HG03039 (cell line): ENCODE measurements at regions not wholly inside any gene's neighbourhood (a gene's known extent, or its start where the extent isn't known, plus 50 kb on each side); places are given as distances from the start of the nearest gene placed in this dataset.

Source experiments
- ATAC-seq: cut with Tn5 transposase; IDR thresholded peaks from one replicate; pipeline ENCODE4 v1.9.1; 2021; ENCODE audit warnings: mild to moderate bottlenecking, moderate library complexity; ENCODE audit not compliant: unreplicated experiment

DNA sequence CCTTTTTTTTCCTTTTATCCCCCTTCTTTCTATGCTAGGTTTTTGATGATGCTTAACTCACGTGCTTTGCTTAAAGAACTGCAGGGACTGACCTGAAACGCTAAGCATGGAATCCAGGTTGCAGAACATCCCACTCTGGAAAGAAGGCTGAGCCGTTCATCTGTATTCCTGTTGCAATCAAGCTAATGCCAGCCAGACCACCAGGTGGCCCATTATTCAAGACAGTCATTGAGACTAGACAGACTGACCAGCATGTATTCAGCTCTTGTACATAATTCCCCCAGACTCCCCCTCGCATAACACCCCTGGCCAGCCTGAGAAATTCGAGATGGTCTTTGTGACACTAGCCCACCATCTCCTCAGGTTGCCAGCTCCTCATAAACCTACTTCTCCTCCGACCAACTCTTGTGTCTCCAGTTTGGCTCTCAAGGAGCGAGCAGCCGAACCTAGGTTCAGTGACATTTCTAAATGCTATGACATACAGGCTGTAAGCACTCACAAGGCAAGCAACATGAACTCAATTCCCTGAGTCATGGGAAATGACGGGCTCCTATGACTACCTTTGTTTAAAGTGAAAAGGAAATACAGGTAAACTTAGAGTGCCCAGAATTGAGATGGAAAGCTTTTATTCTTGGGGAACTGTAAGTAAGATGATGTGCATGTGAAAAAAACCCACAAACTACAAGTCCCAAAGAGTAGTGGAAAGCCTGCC lies 309.3 kb upstream of the CDYL start:
- ATAC-seq = no peak

DNA sequence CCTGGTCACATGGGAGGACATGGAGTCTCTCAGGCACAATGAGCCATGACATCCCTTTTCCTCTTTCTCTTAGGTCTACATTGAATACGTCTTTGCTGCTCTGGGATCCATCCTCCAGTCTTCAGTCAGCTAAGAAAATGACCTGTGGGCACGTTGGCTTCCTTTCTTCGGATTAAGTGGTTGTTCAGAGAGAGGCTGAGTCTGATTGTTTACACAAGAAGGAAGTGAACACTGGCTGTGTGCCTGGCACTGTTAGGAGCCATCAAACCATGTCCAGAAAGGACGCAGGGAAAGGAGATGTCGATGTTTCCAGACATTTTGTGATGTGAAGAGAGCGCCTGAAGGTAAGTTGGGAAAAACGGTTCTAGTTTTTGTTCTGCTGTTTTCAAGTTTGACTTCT lies 309.9 kb upstream of the CDYL start:
- no peak for ATAC-seq

DNA sequence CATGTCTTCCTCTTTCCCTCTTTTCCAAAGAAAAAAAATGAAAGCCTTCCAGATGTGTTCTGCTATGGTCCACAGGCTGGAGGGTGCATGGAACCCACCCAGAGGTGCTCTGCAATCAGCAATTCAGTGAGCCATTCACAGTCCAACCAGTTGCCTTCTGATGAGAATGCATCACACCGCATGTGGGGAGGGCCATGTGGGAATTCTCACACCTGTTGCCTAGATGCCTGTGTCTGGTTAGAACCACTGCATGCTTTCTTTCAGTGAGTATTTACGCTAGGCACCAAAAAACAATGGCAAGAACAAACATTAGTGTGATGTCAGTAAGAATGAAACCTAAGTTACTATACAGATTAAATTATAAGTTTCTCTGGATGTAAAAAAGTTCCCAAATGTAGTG lies 311.6 kb upstream of the CDYL start:
- ATAC-seq = no peak

DNA sequence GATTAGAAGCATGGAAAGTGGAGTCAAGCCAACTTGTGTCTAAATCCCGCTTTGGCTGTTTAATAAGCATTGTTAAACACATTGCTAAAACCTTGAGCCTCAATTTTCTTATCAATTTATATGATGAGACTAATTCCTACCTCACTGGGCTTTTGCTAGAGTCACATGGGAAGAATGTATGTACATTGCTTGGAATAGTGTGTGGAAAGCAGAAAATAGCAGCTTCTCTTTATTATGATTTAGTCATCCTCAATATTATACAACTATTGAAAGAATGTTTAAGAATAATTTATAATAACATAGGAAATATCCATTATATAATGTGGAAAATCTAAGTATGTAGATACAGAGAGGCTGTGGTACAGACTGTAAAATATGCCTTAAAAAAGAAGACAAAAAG lies 313.0 kb upstream of the CDYL start:
- ATAC-seq = no peak

DNA sequence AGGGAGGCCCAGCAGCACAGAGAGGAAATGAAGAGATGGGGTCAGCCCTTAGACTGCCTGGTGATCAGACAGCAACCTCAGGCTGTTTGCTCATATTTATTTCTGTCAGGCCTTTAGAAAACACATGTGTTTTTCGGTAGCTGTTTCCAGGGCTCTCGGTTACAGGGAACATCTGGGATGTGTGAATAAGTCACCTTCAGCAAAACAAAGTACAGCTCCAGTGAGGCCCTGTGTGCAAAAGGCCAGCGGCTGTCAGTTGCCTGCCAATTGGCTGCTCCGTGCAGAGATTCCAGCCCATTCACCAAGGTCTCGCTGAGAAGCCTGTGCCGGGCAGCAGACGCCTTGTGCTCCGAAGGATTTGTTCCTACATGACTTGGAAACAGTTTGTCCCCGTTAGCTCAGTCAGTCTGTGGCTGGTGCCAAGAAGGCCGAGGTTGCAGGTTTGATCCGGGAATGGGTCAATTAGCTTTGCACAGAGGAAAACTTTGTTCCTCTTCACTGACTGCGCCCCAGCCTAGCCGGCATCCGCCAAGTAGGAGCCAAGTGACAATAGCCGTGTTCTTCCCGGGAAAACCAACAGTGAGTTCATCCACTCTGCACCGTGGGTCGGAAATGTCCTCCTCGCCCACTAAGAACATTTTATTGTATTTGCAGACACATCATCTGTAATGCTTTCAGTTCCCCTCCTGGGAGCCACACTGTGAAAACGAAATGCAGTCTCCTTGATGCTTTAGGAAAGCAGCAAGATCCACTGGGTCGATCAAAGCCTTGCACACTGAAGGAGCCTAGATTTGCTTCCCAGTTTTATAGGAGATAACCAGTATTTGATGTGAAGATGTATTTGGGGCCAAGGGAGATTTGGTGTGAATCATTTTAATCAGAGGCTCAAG lies 315.4 kb upstream of the CDYL start:
- no peak for ATAC-seq

DNA sequence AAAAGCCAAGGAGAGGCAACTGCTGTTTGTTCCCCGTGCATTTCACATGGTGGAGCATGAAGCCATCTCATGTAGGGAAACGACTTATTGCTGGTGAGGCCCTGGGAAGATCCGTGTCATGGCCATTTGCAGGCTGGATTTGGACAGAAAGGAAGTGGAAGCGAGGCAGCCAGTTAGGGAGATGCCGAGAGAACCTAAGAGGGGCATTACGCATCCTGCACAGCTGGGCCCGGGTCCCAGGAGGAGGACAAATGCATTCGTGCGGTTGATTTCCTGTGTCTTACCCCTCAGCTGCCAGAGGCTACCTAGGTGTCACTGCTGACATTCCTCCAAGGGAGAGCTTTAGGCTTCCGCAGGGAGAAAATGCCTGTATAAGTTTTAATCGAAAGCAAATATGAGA lies 316.2 kb upstream of the CDYL start:
- ATAC-seq = no peak

DNA sequence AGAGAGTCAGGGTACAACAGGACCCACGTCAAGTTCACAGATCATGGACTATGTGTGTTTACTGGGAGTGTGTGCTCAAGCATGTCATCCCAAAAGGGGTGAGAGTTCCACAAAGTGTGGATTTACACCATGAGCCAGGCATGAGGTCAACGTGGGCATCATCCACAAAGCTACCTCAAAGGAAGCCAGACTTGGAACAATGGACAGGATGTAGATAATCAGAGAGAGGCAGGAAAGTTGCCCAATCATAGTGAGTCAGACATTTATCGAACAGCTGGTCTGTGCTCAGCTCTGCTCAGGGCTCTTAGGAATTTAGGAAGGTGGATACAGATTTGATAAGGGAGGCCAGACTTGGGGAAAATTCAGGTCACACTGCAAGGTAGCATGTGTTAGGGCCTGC lies 317.2 kb upstream of the CDYL start:
- ATAC-seq = no peak

DNA sequence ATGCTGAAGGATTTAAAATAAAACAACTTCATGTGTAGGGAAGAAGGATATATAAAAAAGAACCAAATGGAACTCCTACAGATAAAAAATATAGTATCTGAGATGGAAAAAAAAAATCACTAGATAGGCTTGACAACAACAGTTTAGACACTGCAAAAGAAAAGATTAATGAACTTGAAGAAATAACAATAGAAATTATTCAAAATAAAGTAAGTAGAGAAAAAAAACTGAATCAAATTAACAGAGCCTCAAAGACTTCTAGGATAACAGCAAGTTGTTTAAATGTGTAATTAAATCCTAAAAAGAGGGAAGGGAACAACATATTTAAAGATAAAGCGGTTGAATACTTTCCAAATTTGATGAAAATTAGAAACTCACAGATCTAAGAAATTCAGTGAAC lies 316.3 kb upstream of the ECI2 start:
- ATAC-seq = no peak

DNA sequence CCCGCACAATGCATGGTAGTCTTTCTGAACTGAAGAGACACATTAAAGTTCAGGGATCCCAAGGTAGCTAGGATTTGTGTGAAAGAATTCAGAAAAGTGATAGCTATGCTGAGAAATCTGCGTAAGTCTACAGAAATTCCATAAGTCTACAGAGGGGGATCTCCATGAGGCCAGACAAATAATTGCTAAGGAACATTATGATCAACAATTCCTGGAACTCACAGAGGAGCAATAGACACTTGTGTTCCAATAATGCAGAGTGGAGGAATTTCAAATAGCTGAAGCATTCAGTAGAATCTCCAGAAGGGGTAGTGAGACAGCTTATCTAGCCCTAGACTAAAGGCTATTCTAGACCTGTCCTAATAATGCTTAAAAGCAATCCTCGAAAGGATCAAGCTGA lies 315.7 kb upstream of the ECI2 start:
- ATAC-seq = no peak

DNA sequence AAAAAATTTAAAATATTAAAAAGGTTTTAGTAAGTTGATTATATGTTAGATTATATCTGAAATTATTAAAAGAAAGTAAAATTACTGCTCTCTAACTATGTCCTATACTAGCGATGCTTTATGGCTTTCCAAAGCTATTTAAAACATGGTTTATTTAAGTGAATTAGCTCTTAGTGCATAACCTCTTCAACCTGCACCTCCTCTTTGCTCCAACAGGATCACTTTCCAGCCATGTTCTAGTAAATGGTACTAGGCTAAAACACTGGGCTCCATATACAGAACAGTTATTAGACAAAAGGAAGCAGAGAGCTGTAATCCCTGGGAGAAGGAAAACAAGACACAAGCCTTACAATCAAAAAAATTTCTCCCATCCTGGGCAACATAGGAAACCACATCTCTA lies 314.9 kb upstream of the ECI2 start:
- no peak for ATAC-seq

DNA sequence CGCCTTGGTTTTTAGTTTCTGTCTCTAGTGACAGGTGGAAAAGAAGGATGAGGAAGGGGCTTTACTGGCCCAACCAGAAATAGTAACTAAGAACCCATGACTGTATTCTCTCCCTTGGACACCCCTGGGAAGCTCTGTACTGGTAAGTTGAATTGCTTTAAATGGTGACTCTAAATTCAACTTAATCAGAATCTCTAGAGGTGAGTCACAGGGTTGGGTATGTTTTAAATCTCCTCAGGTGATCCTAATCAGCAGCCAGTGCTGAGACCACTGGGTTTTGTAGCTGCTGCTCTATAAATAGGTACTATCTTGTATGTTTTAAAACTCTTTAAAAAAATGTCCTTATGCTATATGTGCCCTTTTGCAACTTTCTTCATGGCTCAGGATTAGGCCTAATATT lies 314.0 kb upstream of the ECI2 start:
- no peak for ATAC-seq

DNA sequence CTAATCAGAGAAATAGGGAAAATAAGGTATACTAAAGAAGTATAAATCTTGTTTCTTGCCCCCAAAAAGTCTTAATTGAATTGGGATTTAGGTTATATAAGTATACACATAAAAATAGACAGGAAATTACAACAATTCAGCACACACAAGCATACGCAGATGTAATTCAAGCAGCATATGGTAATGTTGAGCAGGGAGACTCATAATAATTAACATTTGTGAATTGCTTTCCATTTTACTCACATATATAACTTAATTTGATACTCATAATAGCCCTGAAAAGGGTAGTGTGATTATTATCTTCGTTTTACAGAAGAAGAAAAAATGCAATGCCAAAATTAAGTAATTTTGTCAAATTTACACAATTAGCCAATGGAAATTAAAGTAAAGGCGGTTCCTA lies 313.5 kb upstream of the ECI2 start:
- no peak for ATAC-seq

DNA sequence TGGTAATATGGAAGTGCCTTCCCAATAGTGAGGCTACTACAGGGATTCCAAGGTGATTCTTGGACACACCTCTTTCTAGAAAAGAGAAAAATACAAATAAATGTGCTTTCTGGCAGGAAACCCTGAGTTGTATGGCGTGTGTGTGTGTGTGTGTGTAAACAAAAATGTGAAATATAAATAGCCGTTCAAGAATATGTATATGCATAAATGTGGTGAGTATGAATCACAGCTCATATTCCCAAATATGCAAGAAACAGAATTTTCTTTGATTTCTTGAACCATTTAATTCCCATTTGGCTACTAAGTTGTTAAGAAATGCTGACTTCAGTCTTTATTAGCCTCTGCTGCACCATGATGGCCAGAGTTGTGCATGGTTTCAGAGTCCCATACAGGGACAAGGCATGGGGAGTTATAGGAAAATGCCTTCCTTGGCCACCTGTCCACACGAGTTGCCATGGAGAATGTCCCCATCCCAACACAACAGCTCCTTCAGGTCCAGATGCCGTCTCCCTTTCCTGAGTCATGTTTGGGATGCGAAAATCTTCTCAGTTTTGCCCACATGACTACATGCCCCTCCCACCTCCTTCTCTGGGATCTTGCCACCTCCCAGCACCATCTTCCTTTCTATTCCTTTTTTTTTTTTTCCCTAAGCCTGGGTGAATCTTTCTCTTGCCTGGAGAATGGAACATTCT lies 312.4 kb upstream of the ECI2 start:
- ATAC-seq = no peak

DNA sequence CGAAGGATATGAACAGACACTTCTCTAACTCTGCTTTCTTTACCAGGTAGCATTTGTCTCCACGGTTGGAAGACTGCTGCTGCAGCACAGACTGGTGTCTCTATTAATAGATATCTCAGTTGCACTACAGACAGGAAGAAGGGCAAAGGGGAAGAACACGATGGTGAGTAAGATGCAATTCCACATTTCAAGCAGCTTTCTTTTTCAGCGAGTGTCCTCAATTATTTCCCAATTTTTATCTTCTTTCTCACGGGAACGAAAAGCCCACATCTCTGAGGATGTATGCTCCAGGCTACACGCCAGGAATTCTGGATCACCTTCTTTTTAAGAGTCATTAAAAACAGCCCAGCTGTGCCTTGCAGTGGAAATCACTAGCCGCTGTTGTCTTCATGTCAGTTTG lies 311.6 kb upstream of the ECI2 start:
- ATAC-seq = no peak

DNA sequence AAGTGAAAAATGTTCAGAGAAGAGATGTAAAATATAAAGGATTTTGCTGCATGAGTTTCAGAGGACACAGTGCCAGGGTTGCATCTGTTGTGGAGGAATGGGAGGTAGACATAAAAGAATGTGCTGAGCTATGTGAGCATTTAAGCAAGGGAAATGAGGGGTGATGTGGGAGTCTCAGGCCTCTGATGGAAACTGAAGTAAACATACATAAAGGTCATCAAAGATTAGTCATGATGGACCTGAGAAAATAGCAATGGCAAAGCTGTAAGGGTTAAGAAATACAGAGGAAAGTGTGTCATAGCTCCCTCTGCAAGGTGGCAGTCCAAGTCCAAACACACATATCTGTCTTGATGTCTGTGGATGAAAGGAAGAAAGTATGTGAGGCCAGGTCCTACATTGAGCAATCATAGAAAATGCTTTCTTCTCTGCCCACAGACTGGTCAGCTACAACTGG lies 306.6 kb upstream of the ECI2 start:
- no peak for ATAC-seq

DNA sequence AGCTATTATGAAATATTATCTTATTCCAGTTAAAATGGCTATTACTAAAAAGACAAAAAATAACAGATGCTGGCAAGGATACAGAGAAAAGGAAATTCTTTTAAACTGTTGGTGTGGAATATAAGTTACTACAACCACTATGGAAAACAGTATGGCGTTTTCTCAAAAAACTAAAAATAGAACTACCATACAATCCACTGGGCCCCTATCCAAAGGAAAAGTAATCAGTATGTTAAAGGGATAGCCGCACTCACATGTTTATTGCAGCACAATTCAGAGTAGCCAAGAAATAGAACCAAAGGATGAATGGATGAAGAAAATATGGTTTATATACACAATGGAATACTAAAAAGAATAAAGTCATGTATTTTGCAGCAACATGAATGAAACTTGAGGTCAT lies 303.8 kb upstream of the ECI2 start:
- ATAC-seq = no peak

DNA sequence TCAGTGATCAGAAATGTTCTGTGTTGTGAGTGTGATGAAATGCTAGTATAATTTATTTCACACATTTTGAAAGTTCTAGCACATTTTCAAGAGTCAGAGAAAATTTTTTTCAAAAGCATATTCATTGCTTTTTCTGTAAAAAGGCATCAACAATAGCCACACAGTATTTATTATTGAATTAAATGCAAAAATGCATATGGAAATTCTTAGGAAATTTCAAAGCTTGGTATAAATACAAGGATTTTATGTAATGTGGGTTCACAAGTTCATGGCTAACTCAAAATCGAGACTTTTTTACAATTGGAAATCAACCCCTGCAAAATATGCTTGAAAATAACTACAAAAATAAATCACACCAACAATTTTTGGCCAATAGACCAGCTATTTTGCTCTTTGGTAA lies 302.0 kb upstream of the ECI2 start:
- ATAC-seq = no peak

DNA sequence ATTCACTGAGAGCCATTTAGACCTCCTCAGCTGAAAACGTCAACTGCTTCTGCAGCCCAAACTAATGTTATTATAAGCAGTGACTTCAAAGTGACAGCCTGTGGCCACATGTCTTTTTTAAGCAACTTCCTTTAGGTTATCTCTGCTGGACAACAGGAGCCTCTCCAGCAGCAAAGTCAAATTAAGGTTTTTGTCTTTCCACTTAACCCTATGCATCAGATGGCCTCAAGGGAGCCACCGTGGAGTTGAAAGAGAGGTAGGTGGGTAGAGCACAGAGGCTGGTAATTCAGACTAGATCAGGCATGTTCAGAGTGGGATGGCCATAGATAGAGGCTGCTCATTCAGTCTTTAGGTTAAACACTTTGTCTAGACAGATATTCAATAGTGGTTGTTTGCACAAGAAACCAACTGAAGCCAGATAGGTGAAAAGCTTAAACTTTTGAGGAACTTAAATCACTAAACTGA lies 300.6 kb upstream of the ECI2 start:
- ATAC-seq = no peak

DNA sequence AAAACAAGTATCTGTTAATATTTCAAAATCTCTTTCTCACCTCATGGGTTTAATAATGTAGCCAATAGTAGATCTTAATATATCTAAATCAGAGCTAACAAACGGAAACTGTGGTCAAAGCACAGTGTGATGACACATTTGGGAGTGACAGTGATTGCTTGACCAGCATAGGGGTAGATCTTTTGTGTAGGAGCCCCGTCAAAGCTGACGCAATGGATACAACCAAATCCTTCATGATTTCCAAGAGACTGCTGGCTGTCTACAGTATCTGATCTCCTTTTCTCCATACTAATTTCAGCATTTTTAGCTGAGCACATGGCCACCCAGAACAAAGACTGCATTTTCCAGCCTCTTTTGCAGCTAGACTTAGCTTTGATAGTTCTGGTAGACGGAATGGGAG lies 299.3 kb upstream of the ECI2 start:
- ATAC-seq = no peak

DNA sequence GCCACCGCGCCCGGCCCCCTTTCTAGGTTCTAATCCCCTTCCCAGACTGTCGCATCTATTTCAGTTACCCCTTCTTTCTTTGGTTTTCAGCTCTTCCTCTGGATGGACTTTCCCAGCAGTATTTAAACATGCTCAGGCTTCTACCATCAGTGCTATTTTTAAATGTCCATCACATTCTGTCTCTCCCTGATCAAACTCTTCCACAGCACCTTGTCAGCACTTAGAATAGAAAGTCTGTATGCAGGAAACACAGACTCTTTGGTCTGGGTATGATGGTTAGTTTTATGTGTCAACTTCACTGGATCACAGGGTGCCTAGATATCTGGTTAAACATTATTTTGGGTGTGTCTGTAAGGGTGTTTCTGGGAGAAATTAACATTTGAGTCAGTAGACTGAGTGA lies 297.8 kb upstream of the ECI2 start:
- no peak for ATAC-seq

DNA sequence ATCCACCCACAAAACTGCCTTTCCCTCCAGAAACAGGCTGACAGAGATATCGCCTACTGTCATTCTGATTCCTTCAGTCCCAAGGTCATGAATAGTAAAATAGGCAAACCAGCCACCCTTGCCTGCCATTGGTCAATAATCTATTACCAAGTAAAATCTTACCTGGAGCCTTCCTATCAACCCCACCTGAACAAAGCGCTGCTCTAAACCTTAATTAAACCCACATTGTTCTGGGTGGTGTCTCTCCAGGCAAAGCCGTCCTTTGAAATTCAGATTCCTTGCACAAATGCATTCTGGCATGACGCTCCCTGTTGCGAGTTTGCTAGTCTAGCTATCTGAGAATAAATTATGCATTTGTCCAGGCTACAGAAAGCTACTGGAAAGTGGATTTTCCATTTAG lies 291.6 kb upstream of the ECI2 start:
- ATAC-seq = no peak

DNA sequence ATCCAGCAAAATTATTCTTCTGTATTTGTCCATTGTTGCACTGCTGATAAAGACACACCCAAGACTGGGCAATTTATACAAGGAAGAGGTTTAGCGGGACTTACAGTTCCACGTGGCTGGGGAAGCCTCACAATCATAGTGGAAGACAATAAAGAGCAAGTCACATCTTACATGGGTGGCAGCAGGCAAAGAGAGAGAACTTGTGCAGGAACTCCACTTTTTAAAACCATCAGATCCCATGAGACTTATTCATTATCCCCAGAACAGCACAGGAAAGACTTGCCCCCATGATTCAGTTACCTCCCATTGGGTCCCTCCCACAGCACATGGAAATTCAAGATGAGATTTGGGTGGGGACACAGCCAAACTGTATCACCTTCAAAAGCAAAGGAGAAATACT lies 286.5 kb upstream of the ECI2 start:
- ATAC-seq = no peak
